Activated CD8-positive, alpha-beta memory T cell treated with anti-CD3 and anti-CD28 coated beads for 48 hours (primary cell): ENCODE measurements at regions not wholly inside any gene's neighbourhood (a gene's known extent, or its start where the extent isn't known, plus 50 kb on each side); places are given as distances from the start of the nearest gene placed in this dataset.

Source experiments
- DNase-seq, 3 experiments: peaks; one replicate each; pipeline ENCODE4 v3.0.0-alpha.2; 2020; ENCODE audit warnings: low read depth in 2 of 3, low spot score in 2 of 3

DNA sequence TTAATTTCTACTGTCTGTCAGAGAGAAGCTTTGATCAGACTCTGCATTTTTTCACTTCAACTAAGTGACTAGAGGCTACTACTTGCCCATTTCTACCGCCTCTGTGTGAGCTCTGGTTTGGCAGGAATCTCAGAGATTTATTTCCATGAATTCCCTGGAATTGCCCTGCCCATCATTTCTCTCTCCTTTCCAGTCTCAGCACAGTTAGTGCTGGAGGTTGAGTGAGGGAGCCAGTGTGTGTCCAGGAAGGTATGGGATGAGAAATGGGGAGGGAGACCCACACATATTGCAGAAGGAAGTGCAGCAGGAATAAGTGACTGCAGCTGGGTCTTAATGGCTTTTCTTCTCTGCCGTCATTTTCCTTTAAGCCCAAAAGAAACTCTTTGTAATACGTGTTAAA is 443.1 kb upstream of the ZNF462 start:
- no peak for DNase-seq

DNA sequence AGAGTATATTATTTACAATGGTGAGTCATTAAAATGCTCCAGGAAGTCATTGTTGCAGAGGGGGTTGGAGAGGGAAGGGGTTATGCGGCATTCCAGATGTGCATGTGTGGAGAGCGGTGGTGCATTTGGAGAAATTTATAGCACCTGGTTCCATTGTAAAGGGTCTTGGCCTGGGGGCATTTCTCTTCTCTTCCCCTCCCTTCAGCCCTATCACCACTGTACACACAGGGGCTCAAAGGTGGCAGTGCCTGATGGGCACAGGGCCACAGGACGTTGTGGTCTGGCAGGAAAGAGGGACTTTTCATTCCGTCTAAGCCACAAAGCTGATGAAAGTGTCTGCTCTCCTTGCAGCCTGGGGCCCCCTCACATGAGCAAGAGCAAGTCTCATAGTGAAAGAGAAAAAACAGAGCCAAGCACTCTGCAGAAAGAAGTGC is 442.4 kb upstream of the ZNF462 start:
- no peak for DNase-seq

DNA sequence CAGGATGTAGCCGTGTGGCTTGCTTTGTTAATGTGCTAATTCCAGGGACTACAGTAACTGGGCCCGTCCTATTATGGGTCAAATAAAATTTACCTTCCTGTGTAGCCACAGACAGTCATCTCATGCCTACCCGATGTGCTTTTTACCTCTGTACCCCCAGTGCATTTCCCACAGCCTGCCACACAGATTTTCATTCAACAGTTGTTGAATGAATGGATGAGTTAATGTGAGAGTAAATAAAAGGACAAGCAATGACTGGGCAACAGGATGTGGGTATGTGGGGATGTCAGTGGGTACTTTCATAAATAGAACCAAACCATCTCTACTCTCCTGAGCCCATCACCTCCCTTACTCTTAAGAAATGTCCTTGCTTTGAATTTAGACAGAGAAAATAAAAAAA is 441.2 kb upstream of the ZNF462 start:
- no peak for DNase-seq

DNA sequence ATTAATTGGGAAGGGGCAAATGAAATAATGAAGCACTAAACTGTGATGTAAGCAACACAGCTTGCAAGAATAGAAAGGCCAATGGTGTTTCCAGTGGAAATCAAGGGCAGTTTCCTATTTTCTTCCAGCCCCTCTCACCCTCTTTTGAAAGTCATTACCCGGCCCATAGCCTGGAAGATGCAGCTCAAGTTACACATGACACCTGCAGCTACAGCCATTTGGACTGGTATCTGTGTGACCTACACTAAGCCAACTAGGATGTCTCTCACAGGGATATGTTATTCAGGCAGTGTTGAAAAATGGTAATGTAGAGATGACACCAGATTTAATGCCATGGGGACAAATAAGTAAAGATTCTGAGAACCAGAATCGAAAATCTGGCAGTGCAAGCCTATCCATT is 439.4 kb upstream of the ZNF462 start:
- no peak for DNase-seq

DNA sequence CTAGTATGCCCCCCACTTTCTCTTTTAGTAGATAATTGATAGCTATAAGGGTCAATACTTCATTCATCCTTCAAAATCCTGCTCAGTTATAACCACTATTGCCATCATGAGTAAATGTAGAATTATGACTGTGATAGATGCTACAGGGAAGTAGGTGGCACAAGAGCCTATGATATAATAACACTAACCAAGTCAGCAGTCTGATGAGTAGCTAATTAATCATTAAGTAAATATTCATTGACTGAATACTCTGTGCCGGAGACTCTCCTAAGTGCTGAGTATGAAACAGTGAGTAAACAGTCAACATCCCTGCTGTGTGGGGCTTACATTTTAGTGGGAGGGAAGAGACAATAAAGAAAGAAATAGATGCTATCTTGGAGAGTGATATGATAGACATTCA is 430.3 kb upstream of the ZNF462 start:
- DNase-seq = no peak

DNA sequence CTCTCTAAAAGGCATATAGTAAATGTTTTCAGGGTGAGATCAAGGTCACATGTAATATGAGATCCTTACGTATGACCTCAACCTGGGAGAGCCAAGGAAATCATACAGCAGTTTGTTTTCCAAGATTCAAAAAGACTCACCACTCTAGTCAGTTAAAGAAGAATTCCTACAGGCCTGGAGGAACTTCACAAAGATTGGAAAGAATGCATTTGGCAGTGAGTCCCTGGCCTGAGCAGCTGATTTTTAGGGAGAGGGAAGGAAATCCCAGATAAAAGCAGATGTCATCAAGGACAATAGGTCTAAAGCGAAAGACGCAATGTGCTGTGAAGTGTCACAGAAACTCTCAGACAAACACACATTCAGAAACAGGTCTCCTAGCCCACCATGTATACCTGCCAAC is 424.0 kb upstream of the ZNF462 start:
- no peak for DNase-seq

DNA sequence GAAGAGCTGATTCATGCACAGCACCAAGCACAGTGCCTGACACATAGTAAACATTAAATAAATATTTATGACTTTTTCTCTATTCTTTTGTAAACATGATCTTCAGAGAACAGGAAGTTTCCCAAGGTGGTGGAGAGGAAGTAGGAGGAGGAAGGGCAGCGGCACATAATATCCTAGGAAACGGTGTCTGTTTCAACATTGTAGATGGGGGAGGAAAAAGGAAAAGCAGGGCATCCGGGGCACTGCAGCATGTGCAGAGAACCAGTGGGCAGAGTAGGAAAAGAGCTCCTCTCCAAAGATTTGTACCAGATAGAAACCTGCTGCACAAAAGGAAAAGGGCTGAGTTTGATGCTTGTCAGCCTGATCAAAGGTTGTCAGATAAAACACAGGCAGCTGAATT is 421.7 kb upstream of the ZNF462 start:
- no peak for DNase-seq

DNA sequence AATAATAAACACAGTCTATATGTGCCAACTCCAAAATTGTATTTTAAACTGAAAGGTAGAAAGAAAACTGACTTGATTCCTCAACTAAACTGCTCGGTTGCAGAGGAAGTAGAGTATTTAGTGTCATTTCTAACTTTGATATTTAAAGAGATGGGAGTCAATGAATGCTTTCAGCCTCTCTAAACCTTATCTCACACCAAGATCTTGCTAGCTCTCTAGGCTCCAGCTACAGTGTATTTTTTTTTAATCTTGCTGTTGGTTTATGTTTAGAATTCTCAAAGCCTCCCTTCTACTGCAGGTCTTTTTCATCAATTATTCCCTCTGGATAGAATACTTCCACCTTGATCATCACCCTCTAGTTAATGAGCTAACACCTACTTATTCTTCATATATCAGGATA is 419.4 kb upstream of the ZNF462 start:
- DNase-seq = no peak

DNA sequence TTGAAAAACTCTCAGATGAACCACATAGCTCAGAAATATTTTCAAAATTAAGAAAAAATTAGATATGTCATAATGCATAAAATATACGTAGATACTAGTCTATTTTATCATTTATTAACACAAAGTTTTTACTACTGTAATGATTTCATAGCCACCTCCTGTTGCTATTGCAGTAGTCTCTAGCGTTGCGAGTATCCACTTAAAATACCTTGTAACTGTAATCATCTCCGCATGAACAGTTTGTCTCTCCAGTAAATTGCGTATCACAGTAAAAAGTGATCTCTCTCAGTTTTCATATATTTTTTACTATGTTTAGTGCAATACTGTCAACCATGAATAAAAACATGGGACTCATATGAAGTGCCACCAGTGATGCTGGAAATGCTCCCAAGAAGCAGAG is 417.9 kb upstream of the ZNF462 start:
- DNase-seq = no peak

DNA sequence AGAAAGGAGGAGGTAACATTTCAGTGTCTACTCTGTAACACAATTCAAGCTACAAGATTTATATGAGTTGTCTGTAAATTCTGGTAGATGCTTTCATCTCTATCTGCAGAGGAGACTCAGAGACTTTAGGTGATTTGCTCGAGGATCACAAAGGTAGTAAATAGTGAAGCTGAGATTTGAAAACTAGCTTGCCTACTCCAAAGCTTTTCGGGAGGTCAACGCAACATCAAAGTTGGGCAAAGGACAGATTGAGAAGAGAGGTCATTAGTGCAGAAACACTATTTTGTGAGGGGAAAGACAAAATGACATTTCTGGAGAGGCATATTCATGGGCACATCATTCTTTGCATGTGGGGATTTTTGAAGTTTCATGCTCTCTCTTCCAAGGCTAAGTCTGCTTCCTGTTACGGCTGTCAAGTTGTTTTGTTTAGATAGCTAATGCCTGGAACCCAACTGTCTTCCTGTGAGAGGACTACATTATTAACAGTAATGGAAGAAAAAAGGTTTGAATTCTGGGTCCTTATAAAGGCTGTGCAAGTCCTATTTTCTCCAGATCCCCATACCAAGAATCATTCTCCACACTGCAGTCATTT is 413.5 kb upstream of the ZNF462 start:
- DNase-seq = no peak

DNA sequence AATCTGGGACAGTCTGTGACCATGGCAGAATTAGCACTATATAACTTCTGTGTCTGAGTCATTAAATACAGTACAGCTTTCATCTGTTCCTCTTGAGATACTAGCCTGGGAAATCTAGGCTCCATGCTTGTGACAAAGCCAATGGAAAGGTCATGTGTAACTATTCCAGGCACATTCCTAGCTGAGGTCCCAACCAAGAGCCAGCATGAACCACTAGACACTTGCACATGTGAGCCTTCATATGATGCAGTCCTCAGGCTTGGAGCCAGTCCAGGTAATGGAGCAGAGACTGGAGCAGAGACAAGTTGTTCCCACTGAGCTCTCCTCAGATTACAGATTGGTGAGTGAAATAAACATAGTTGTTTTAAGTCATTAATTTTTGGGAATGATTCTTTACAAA is 412.4 kb upstream of the ZNF462 start:
- no peak for DNase-seq

DNA sequence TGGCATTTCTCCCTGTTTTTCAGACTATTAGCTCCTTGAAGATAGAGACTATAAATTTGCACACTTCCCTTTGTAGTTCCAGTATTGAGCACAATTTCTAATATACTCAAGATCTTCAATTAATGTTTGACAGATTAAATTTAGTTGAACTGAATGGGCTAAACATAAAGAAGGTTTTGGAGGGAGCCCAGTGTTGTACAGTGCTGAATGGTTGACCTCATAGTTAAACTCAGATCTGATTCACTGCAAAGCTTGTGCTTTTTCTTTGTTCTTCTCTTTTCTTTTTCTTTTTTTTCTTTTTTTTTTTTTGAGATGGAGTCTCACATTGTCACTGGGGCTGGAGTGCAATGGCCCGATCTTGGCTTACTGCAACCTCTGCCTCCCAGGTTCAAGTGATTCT is 411.7 kb upstream of the ZNF462 start:
- no peak for DNase-seq

DNA sequence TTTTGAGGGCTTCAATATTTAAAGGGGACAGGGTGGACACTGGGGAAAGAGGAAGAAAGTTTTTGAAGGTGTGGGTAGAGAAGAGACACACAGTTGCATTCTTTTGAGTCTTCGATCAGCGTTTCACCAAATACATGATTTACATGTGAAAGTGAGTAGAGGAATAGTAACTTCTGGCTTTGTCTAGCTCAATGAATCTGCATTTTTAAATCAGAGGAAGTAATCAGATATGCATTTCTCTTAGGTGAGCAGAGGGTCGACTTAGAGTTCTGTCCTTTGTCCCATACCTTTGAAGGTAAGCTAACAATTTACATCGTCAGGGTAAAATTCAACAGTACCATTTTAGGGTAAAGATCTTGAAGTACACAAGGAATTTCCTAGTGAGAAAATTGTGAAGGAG is 406.4 kb upstream of the ZNF462 start:
- no peak for DNase-seq

DNA sequence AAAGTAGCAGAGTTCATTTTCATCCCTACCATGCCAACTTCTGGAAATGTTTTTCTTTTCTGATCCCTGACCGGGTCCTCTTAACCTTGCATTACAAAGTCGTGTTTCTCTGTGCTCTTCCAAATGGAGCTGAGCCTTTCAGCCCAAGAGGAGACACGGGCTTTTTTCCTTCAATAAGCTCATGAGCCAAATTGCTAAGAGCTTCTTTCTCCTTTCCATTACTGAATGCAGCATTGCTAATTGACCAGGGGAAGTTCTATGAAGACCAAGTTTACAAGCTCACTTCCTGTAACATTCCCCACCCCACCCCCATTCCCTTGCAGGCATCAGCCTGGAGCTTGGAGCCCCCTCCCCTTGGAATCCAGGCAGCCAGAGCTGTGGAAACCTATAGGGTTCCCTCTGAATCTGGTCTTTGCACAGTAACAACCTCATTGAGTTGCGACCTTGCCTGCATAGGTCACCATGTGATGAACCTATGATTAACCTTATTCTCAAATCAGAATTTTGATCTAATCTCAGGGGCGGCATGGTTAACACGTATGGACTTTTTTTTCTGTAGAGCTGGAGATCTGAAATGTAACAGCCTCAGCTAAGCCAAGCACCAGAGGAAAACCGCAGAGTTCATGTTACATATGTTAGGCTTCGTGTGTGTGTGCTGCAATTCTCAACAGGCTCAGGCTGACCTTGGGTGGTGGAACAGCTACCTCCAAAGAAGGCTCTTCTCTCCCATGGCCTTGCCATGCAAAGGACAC is 395.7 kb upstream of the ZNF462 start:
- no peak for DNase-seq

DNA sequence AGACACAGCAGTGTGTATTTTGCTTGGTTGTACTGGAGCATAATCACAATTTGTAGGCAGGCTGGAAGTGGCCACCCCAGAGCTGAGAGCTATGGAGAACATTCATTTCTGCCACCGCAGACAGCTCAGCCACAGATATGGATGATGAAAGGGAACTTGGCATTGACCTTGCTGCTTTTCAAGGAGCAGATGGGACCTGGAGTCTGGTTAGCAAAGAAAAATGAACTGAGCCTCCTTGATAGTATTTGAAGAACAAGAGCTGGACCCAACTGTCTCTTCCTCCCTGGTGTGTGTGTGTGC is 395.2 kb upstream of the ZNF462 start:
- DNase-seq = no peak

DNA sequence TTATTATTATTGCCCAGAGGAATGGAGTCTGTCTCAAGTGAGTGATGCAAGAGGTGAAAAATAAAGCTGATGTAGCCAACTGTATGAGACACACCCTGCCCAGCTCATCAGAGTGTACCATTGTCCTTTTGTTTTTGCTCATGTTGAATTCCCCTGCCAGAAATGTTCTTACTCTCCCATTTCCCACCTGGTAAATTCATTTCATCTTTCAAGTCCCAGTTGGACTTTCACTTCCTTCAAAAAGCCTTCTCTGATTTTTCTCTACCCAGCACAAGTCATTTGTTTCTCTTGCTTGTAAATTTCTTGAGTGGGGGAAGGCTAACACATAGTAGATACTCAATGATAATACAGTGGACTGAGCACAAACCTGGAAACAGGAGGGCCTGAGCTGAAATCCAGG is 394.5 kb upstream of the ZNF462 start:
- DNase-seq = no peak

DNA sequence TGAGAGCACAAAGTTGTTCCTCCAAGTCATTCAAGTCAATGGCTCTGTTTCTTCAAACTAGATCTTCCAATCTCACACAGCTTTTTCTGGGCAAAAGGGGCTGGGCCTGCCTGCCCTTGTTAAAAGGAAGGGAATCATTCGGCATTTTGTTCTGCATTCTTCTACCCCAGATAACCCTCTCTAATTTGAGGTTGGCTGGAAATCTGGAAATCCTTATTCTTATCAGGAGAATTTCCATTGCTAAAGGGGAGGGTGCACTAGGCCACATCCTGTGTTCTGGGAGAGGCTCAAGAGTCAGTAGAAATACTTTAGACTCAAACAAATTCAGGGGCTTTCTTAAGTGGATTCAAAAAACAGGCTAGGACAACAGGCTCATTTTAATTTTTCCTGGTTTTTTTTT is 384.7 kb upstream of the ZNF462 start:
- DNase-seq = no peak

DNA sequence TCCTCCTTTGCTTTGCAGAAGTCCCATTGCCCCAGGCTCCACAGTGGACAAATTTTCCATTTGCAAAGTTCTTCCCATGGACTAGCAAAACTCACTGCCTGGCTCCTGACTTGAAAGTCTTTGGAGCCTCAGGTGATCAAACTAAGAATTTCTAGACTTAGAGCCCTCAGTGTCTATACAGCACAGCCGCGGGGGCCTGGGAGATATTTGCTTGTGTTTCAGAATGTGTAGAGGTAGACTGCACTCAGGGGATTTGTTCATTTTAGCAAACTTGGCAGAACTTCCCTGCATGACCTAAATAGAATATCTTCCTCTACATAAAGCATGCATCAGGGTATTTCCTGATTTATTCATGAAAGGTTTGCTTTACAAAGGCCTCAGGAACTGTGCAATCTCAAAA is 384.2 kb upstream of the ZNF462 start:
- DNase-seq = no peak

DNA sequence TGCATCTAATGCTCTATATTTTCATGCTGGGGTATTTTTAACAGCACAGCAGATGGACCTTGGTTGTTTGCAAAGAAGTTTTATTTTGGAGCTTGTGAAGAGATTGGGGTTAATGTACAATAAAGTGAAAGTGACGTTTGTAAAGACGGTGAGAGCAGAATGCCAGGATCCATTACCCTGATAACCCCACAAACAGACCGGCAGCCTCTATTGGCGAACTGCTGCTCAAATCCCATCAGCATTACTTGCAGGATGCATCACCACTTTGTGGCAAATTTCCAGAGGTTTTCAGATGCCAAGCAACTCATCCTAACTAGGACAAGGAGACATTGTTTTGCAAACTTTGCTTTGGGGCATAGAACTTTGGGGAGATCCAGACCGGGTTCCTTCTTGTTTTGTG is 383.3 kb upstream of the ZNF462 start:
- DNase-seq = no peak

DNA sequence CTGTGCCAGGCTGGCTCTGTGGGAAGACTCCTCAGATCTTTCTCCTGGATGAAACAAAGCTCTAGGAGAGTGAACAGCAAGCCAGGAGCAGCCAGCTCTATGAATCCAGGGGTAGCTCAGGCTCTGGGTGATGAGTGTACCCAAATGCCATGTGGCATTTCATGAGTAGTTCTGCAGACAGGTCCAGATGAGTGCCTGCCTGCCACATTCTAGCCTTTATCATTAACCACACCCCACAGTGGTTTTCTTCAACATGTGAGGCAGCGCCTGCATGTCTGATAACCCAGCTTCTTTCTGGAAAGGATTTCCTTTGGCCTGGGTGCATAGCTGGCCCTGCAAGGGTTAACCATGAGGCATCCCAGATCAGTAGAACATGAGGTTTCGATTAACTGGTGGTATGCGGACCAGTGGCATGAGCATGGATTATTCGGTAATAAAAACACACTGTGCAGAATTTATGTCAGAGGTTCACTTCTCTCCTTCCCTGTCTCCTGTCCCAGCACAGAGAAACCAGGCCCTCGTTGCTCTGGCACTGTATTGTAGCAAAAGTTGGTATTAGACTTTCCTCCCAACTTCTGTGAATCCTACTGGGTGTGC is 381.9 kb upstream of the ZNF462 start:
- DNase-seq = no peak

DNA sequence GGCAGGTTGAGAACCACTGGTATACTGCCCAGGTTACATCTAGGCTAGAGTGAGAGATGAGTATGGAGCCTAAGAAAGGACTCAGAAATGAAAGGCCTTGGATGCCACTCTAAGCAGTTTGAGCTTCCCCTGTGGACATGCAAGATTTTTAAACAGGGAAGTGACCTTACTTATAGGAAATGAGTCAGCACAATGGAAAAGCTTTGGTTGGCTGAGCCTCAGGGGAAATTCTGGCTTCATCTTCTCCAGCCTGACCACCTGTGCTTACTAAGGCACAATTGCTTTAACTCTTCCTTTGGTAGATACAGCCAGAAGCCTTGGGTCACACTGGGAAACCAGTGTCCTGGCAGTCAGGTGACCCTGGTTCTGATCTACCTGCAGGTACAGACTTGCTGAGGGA is 380.2 kb upstream of the ZNF462 start:
- DNase-seq = no peak

DNA sequence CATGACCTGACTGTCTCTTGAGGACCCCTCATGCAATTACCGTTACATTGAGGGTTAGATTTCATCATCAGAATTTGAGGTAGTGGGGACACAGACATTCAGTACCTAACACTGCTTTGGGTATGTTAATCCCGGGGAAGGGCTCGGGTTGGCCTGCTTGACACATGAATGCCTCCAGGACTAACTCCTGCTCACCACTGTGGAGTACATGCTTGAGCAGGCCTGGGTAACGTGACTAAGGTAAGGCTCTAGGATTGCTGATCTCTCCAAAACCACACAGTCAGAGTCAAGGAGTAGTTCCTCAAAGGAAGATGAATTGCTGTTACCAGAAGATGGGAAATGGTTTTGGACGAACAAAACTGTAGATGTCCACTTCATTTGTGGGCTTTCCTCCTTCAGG is 376.3 kb upstream of the ZNF462 start:
- DNase-seq = no peak

DNA sequence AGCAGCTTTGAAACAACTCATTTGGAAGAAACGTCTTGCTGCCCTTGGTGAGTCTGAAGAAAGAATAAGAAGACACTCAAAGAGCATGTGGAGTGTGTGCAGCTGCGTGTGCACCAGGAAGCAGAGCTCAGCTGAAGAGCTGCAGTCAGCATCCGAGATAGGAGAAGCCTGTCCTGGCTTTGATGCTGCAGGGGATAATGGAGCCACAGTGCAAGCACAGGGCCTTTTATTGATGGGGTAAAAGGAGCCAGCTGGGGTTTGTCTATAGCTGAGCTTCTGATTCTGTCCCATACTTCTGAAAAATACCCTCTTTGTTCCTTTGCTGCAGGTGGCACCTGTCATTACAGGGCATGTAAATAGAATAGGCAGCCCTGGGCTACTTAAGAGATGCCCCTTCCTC is 375.7 kb upstream of the ZNF462 start:
- no peak for DNase-seq
